ENCODE measurements at regions not wholly inside any gene's neighbourhood (a gene's known extent, or its start where the extent isn't known, plus 50 kb on each side); places are given as distances from the start of the nearest gene placed in this dataset.

GRCh38 chr2:9772035-9772998 is 71.0 kb upstream of the TAF1B start:
- DNase-seq (ENCODE audit: low read depth in 2 of 2), result no peak

- no peak for DNase-seq (ENCODE audit: low read depth in 2 of 2)
Observed at GRCh38 chr2:9772999-9773902, 70.0 kb upstream of the TAF1B start.

DNA sequence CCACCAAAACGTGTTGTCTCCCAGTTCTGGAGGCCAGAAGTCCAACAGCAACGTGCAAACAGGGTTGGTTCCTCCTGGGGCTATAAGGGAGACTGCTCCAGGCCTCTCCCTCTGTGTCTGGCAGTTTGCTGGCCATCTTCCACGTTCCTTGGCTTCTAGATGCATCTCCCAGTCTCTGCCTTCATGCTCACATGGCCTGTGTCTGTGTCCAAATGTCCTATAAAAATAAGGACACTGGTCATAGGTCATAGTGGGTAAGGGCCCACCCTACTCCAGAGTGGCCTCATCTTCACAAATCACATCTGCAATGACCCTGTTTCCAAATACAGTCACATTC is 69.4 kb upstream of the TAF1B start:
- no peak for DNase-seq (ENCODE audit: low read depth in 2 of 2)

- DNase-seq (ENCODE audit: low read depth in 2 of 2), result no peak
Observed at GRCh38 chr2:9774266-9774665, 69.0 kb upstream of the TAF1B start.

- no peak for DNase-seq (ENCODE audit: low read depth in 2 of 2)
Observed at GRCh38 chr2:9775351-9775750, 67.9 kb upstream of the TAF1B start.

GRCh38 chr2:9775999-9776712 is 67.1 kb upstream of the TAF1B start:
- no peak for DNase-seq (ENCODE audit: low read depth in 2 of 2)

GRCh38 chr2:9777081-9777480 is 66.2 kb upstream of the TAF1B start:
- DNase-seq (ENCODE audit: low read depth in 2 of 2), result no peak

DNA sequence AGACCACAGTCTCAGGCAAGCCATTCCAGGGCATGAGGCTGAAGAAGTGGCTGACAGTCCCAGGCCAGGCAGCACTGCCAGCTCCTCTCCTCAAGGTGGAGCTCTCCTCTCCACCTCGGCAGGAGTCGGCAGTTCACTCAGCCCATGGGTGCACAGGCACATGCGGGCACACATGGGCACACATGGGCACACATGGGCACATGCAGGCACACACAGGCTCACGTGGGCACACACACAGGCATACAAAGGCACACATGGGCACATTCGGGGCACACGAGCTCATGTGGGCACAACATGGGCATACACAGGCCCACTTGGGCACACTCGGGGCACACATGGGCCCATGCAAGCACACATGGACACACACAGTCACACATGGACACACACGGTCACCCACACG is 65.3 kb upstream of the TAF1B start:
- no peak for DNase-seq (ENCODE audit: low read depth in 2 of 2)

DNA sequence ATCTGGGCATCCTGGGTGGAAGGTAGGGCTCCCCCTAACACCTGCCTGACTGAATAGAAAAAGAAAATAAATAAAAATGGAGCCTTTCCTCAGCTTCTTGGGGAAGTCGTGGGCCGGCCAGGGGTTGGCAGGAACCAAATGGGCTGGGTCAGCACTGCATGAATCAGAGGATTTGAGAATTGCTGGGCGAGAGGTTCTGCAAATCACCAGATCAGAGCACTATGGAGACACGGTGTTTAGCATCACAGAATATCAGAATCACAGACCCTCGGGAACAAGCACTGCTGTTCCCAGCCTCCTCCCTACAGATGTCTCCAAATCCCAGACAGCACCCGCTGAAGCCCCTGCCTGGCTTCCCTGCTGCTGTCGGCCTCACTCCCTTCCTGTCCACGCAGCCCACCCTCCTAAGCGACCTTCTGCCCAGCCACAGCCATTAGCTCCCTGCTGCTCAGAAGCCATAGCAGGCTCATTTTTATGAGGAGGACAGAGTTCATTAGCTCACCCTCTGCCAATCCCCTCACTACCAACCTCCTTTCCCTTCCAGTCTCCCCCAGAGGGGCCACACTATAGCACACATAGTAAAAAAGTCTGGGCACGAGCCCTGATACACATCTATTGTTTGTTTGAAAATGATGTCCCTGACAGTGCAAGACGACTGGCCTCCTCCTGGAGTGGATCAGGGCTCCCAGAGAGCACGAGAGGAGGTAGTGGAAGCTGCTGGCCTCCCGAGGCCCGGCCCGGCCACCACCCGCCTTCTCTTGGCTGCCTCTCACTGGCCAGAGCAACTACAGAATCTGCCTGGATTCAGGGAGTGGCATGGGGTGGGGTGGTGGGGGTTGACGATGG is 64.6 kb upstream of the TAF1B start:
- DNase-seq (ENCODE audit: low read depth in 2 of 2), result no peak

DNA sequence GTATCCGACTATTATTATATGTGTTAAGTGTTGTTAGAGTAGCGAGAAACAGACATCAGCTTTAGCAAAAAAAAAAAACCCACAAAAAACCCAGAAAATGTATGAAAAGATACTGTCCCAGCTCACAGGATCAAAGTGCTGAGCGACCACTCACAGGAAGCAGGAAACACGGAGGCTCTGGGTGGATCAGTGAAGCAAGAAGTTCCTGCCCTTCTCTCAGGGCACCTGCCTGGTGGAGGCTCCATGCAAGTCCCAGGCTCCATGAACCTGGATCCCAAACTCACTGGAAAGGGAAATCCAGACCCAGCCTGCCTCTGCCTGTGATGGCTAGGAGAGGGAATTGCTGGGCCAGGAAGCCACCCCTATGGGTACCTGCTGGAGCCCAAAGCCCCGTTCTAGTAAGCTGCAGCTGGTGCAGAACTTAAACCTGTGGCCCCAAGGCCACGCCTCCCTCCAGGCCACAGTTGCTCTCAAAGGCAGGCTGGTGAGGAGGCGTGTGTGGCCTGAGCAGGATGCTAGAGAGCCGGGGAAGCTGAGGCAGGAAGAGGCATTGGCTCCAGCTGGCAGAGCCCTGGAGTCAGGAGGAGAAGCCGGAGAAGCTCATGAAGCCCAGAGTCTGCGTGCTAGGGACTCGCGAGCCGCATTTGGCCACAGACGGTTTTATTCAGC is 63.5 kb upstream of the TAF1B start:
- DNase-seq (ENCODE audit: low read depth in 2 of 2), result peak in 1 of 2 experiments; percentile 22

GRCh38 chr2:9780368-9781130 is 62.7 kb upstream of the TAF1B start:
- peak in 1 of 2 experiments; percentile 28 for DNase-seq (ENCODE audit: low read depth in 2 of 2)

DNA sequence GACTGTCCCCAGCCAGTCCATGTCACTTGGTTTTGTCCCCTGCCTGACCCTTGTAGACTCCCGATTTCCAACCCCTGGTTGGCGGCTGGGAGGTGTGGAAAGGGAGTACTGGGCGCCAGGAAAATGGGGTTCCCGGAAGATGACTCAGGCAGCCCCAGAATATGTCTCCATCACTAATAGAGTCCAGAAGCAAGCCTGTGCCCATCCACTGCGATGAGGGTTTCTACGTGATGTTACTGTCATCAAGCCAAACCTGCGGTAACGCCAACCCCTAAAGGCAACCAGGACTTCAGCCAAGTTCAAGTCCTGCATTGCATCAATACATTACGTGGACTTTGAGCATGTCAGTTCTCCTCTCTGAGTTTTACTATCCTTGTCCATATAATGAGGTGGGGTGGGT is 62.0 kb upstream of the TAF1B start:
- no peak for DNase-seq (ENCODE audit: low read depth in 2 of 2)

GRCh38 chr2:9782197-9782719 is 61.0 kb upstream of the TAF1B start:
- DNase-seq (ENCODE audit: low read depth in 2 of 2), result peak; percentile 53 to 67

- DNase-seq (ENCODE audit: low read depth in 2 of 2), result no peak
Observed at GRCh38 chr2:9789371-9789770, 53.9 kb upstream of the TAF1B start.

- DNase-seq (ENCODE audit: low read depth in 2 of 2), result no peak
Observed at GRCh38 chr2:9790702-9791225, 52.5 kb upstream of the TAF1B start.

GRCh38 chr2:9791711-9792110 is 51.6 kb upstream of the TAF1B start:
- DNase-seq (ENCODE audit: low read depth in 2 of 2), result no peak

- DNase-seq (ENCODE audit: low read depth in 2 of 2), result no peak
Observed at GRCh38 chr2:9793156-9793917, 49.9 kb upstream of the TAF1B start.
